ENCODE measurements at regions not wholly inside any gene's neighbourhood (a gene's known extent, or its start where the extent isn't known, plus 50 kb on each side); places are given as distances from the start of the nearest gene placed in this dataset.

DNA sequence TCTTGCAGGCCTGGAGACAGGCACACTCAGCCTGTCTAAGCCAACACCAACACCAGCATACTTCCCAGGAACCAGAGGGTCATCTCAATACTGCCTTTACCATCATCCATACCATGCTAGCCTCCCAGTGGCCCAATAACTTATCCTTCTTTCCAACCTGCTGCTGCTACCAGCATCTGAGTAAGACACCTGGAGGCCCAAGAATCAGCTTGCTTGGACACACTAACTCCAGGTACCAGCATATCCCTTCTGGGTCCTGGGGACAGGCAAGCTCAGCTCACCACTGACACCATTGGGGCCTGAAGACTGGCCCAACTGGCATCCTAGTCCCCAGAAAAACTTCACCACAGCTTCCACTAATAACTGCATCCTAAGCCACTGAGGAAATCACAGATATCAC lies 205.3 kb downstream of the CD109 start:
- no peak for DNase-seq

DNA sequence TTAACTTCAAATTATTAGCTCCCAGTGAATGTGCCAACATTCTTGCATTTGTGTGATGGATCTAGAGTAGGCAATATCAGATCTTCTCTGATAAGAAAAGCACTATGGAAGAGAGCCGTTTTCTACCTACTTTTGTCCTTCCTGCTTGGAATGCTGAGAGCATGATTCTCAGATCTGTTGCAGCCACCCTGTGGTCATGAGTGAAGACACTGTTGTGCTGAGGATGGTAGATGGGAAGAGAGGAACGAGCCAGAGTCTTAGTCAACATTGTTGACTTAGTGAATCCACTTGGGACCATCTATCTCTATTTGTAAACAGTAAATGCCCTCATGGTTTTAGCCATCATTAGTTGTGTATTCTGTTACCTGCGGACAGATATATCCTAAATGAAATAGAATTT lies 202.6 kb downstream of the CD109 start:
- DNase-seq = no peak

DNA sequence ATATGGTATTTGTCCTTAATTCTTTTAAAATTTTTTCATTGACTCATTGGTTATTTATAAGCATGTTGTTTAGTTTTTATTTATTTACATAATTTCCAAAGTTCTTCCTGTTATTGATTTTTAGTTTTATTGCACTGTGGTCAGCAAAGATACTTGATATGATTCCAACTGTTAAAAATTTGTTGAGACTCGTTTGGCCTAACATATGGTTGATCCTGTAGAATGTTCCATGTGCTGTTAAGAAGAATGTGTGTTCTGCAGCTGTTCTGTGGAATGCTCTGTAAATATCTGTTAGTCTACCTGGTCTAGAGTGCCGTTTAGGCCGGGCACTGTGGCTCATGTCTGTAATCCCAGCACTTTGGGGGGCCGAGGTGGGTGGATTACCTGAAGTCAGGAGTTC lies 197.7 kb downstream of the CD109 start:
- no peak for DNase-seq

GRCh38 chr6:73888050-73888449 lies 192.0 kb downstream of the CD109 start:
- no peak for DNase-seq

DNA sequence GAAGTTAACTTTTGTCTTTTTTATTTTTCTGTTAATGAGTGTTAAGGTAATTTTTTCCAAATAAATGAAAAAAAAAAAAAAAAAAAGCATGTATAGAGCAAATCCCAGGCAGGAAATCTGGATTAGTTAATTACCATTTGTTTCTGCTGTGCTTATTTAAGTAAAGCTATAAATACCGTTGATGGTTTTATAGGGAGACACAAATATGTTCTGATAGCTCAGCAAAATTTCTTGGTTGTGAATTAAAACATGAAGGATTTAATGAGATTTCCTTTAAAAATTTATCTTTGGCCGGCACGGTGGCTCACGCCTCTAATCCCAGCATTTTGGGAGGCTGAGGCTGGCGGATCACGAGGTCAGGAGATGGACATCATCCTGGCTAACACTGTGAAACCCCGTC lies 189.4 kb downstream of the CD109 start:
- DNase-seq = no peak

- DNase-seq = no peak
Observed at GRCh38 chr6:73884540-73884939, 188.5 kb downstream of the CD109 start.

- DNase-seq = no peak
Observed at GRCh38 chr6:73879501-73880293, 183.7 kb downstream of the CD109 start.

- no peak for DNase-seq
Observed at GRCh38 chr6:73878403-73878802, 182.4 kb downstream of the CD109 start.

All from NCI-H524 treated with DMSO at 0.1 percent for 48 hours (cell line).